H1 (cell line): ENCODE measurements at regions not wholly inside any gene's neighbourhood (a gene's known extent, or its start where the extent isn't known, plus 50 kb on each side); places are given as distances from the start of the nearest gene placed in this dataset.

Source experiments
- CTCF ChIA-PET: fragments of 300-600 bp; sonication (Branson Sonifier 250); formaldehyde crosslinking; loops from one replicate; lab custom pipeline; 2021; ENCODE audit not compliant: partially characterized antibody; lab: Charles Lee
- POLR2A ChIA-PET: fragments of 300-600 bp; sonication (Branson Sonifier 250); formaldehyde crosslinking; loops from one replicate; lab custom pipeline; 2021; ENCODE audit warnings: inconsistent platforms; ENCODE audit not compliant: partially characterized antibody; lab: Charles Lee
- DNase-seq, 2 experiments: peaks; one replicate each; pipeline versions ENCODE4 v3.0.0 to v3.0.0-alpha.2; 2010 to 2022; ENCODE audit warnings: low spot score in 2 of 2, low read depth in 1 of 2, mixed read lengths in 1 of 2
- FAIRE-seq: peaks from 2 replicates; lab custom pipeline; 2011; peaks lifted over from hg19 to GRCh38; lab: Jason Lieb, UNC
- H2AFZ ChIP-seq: 2 replicates; pipeline ENCODE4 v1.8.1; 2012; ENCODE audit warnings: low read length, inconsistent platforms
- H2AK5ac ChIP-seq: 2 replicates; pipeline ENCODE4 v1.6.1; 2013; ENCODE audit warnings: low read depth, low read length
- H2BK120ac ChIP-seq: replicated peaks from 2 replicates; pipeline ENCODE3; 2013; ENCODE audit warnings: low read depth, low read length, inconsistent platforms
- H2BK12ac ChIP-seq: 2 replicates; pipeline ENCODE4 v1.6.1; 2013; ENCODE audit warnings: low read depth, low read length
- H2BK15ac ChIP-seq: 2 replicates; pipeline ENCODE4 v1.6.1; 2013; ENCODE audit warnings: low read length
- H2BK20ac ChIP-seq: 2 replicates; pipeline ENCODE4 v1.6.1; 2013; ENCODE audit warnings: low read length
- H2BK5ac ChIP-seq: 2 replicates; pipeline ENCODE4 v1.6.1; 2013; ENCODE audit warnings: low read depth, low read length
- H3K14ac ChIP-seq: 2 replicates; pipeline ENCODE4 v1.6.1; 2013; ENCODE audit warnings: inconsistent platforms; ENCODE audit not compliant: insufficient read length
- H3K18ac ChIP-seq: 2 replicates; pipeline ENCODE4 v1.6.1; 2013; ENCODE audit warnings: low read length; ENCODE audit errors: extremely low read depth
- H3K23ac ChIP-seq: 2 replicates; pipeline ENCODE4 v1.6.1; 2013; ENCODE audit warnings: inconsistent platforms; ENCODE audit not compliant: insufficient read length
- H3K23me2 ChIP-seq: 2 replicates; pipeline ENCODE4 v1.6.1; 2013; ENCODE audit warnings: low read depth, low read length
- H3K27ac ChIP-seq: 2 replicates; pipeline ENCODE4 v1.6.1; 2011; ENCODE audit warnings: low read depth, low read length, inconsistent platforms
- H3K27me3 ChIP-seq, 4 experiments: replicated peaks in 1 of 4; 1 replicate in 1 of 4; 2 replicates in 3 of 4; pipeline versions ENCODE4 v1.6.1 to v1.8.1; 2011 to 2013; ENCODE audit warnings: low read length in 3 of 4, mild to moderate bottlenecking in 3 of 4, inconsistent platforms in 2 of 4, mixed read lengths in 2 of 4, moderate library complexity in 1 of 4; ENCODE audit not compliant: control insufficient read depth in 3 of 4, insufficient read depth in 3 of 4; ENCODE audit errors: extremely low read depth in 1 of 4
- H3K36me3 ChIP-seq, 4 experiments: 2 replicates each; pipeline versions ENCODE4 v1.6.1 to v1.8.1; 2011 to 2013; ENCODE audit warnings: mild to moderate bottlenecking in 4 of 4, low read length in 3 of 4, moderate library complexity in 2 of 4, control low read depth in 1 of 4, inconsistent platforms in 1 of 4; ENCODE audit not compliant: insufficient read depth in 4 of 4, control insufficient read depth in 2 of 4
- H3K4ac ChIP-seq: replicated peaks from 2 replicates; pipeline ENCODE3; 2013; ENCODE audit warnings: low read length, low read depth, mixed read lengths, inconsistent platforms; ENCODE audit not compliant: insufficient read length
- H3K4me1 ChIP-seq, 4 experiments: replicated peaks in 1 of 4; 1 replicate in 1 of 4; 2 replicates in 3 of 4; pipeline versions ENCODE4 v1.6.1 to v1.8.1; 2011 to 2013; ENCODE audit warnings: low read length in 3 of 4, inconsistent platforms in 2 of 4, mixed read lengths in 1 of 4; ENCODE audit not compliant: insufficient read depth in 4 of 4, control insufficient read depth in 3 of 4
- H3K4me2 ChIP-seq, 2 experiments: 2 replicates each; pipeline versions ENCODE4 v1.6.1 to v1.8.1; 2011 to 2013; ENCODE audit warnings: low read depth in 2 of 2, low read length in 2 of 2, control low read depth in 1 of 2, inconsistent platforms in 1 of 2, mild to moderate bottlenecking in 1 of 2; ENCODE audit not compliant: insufficient read depth in 1 of 2
- H3K4me3 ChIP-seq, 4 experiments: fragments of 200-600, 300-600 bp in 1 of 4; sonication (generic), shearing (Covaris generic), sonication (Bioruptor Twin) in 1 of 4; 2 replicates each; pipeline versions ENCODE4 v1.5.1 to v1.8.1; 2011 to 2016; ENCODE audit warnings: low read length in 4 of 4, low read depth in 3 of 4, control low read depth in 2 of 4, inconsistent platforms in 2 of 4, mild to moderate bottlenecking in 2 of 4, mixed read lengths in 1 of 4, moderate library complexity in 1 of 4; ENCODE audit not compliant: insufficient read depth in 2 of 4; ENCODE audit errors: extremely low read depth in 1 of 4
- H3K56ac ChIP-seq: replicated peaks from 2 replicates; pipeline ENCODE3; 2013; ENCODE audit warnings: low read depth, mild to moderate bottlenecking, mixed read lengths, low read length, inconsistent platforms; ENCODE audit not compliant: insufficient read length
- H3K79me1 ChIP-seq: 2 replicates; pipeline ENCODE4 v1.6.1; 2013; ENCODE audit warnings: low read depth, low read length, control low read depth
- H3K79me2 ChIP-seq, 2 experiments: 2 replicates each; pipeline versions ENCODE4 v1.6.1 to v1.8.1; 2012 to 2013; ENCODE audit warnings: low read length in 2 of 2, mild to moderate bottlenecking in 2 of 2, inconsistent platforms in 1 of 2; ENCODE audit not compliant: insufficient read depth in 2 of 2, control insufficient read depth in 1 of 2
- H3K9ac ChIP-seq, 4 experiments: replicated peaks in 1 of 4; 1 replicate in 1 of 4; 2 replicates in 3 of 4; pipeline versions ENCODE4 v1.6.1 to v1.8.1; 2011 to 2013; ENCODE audit warnings: low read depth in 3 of 4, low read length in 3 of 4, control low read depth in 2 of 4, mild to moderate bottlenecking in 2 of 4, moderate library complexity in 2 of 4, inconsistent platforms in 1 of 4; ENCODE audit errors: extremely low read depth in 1 of 4
- H3K9me3 ChIP-seq, 2 experiments: 2 replicates each; pipeline versions ENCODE4 v1.6.1 to v1.8.1; 2012 to 2013; ENCODE audit warnings: mild to moderate bottlenecking in 2 of 2, moderate library complexity in 2 of 2, control low read depth in 1 of 2, inconsistent platforms in 1 of 2, low read depth in 1 of 2, low read length in 1 of 2, mixed read lengths in 1 of 2; ENCODE audit not compliant: insufficient read depth in 2 of 2
- H4K20me1 ChIP-seq, 2 experiments: replicated peaks in 1 of 2; 2 replicates each; pipeline versions ENCODE3 to v1.8.1; 2011 to 2013; ENCODE audit warnings: inconsistent platforms in 2 of 2, low read length in 2 of 2, mild to moderate bottlenecking in 1 of 2; ENCODE audit not compliant: insufficient read depth in 2 of 2, control insufficient read depth in 1 of 2
- H4K5ac ChIP-seq: 2 replicates; pipeline ENCODE4 v1.6.1; 2013; ENCODE audit warnings: low read length, low read depth, mixed read lengths, inconsistent platforms; ENCODE audit not compliant: insufficient read length
- H4K8ac ChIP-seq: 2 replicates; pipeline ENCODE4 v1.8.0; 2013; ENCODE audit warnings: mild to moderate bottlenecking, moderate library complexity, low read length, inconsistent platforms; ENCODE audit not compliant: insufficient read depth; ENCODE audit errors: extremely low read depth
- H4K91ac ChIP-seq: replicated peaks from 2 replicates; pipeline ENCODE3; 2013; ENCODE audit warnings: low read length, mixed read lengths, inconsistent platforms; ENCODE audit not compliant: insufficient read length
- BRCA1 ChIP-seq: IDR thresholded peaks from 2 replicates; pipeline ENCODE4 v1.6.1; 2012; ENCODE audit warnings: low read depth, low read length, improper control_type of control experiment
- CEBPB ChIP-seq: IDR thresholded peaks from 2 replicates; pipeline ENCODE4 v1.6.1; 2012; ENCODE audit warnings: low read depth, low read length
- EZH2 ChIP-seq: fragments of 200-600 bp; sonication (generic); IDR thresholded peaks from 2 replicates; pipeline ENCODE4 v1.7.1; 2012; ENCODE audit warnings: low read depth, mild to moderate bottlenecking, moderate library complexity, low read length, inconsistent platforms; ENCODE audit not compliant: severe bottlenecking
- HDAC2 ChIP-seq, 2 experiments: fragments of 300-600 bp in 1 of 2; sonication (generic) in 1 of 2; IDR thresholded peaks; 2 replicates each; pipeline ENCODE4 v1.6.1; 2011 to 2012; ENCODE audit warnings: low read depth in 2 of 2, low read length in 2 of 2, mild to moderate bottlenecking in 2 of 2, moderate library complexity in 2 of 2, borderline replicate concordance in 1 of 2, inconsistent platforms in 1 of 2
- JUN ChIP-seq: IDR thresholded peaks from 2 replicates; pipeline ENCODE4 v1.6.1; 2011; ENCODE audit warnings: low read depth, mild to moderate bottlenecking, improper control_type of control experiment, low read length
- KDM4A ChIP-seq: IDR thresholded peaks from one replicate; pipeline ENCODE4 v1.7.1; 2012; ENCODE audit warnings: low read depth, mild to moderate bottlenecking, moderate library complexity, low read length, inconsistent platforms; ENCODE audit not compliant: severe bottlenecking
- PHF8 ChIP-seq: fragments of 200-600 bp; sonication (generic); conservative IDR thresholded peaks from 2 replicates; pipeline ENCODE4 v1.7.1; 2012; ENCODE audit warnings: low read depth, mild to moderate bottlenecking, inconsistent platforms, low read length, moderate library complexity
- POU5F1 ChIP-seq: IDR thresholded peaks from 2 replicates; pipeline ENCODE4 v1.6.1; 2011; ENCODE audit warnings: low read depth, mild to moderate bottlenecking, low read length, moderate library complexity
- RNF2 ChIP-seq: fragments of 200-900, 300-1000 bp; sonication (generic); IDR thresholded peaks from 2 replicates; pipeline ENCODE4 v1.7.1; 2016; ENCODE audit warnings: borderline replicate concordance, low read depth, mild to moderate bottlenecking, antibody characterized with exemption, low read length; ENCODE audit not compliant: poor library complexity, severe bottlenecking; ENCODE audit errors: missing control alignments
- SIX5 ChIP-seq: IDR thresholded peaks from 2 replicates; pipeline ENCODE4 v1.6.1; 2011; ENCODE audit warnings: mild to moderate bottlenecking, low read depth, low read length
- SP1 ChIP-seq: IDR thresholded peaks from 2 replicates; pipeline ENCODE4 v1.6.1; 2011; ENCODE audit warnings: low read depth, low read length
- TBP ChIP-seq: IDR thresholded peaks from 2 replicates; pipeline ENCODE4 v1.6.1; 2011; ENCODE audit warnings: low read depth, low read length, improper control_type of control experiment
- WGBS, 2 experiments: shearing (Covaris generic) in 1 of 2; methylation state at CpG; one replicate each; pipeline versions ENCODE4 v1.1.6 to v1.1.7; 2013 to 2015; ENCODE audit warnings: low lambda C conversion rate in 2 of 2, mixed read lengths in 2 of 2, inconsistent platforms in 1 of 2, low coverage in 1 of 2, missing lambda C conversion rate in 1 of 2; ENCODE audit not compliant: insufficient replicate concordance in 2 of 2, insufficient coverage in 1 of 2, insufficient read length in 1 of 2; ENCODE audit errors: extremely low coverage in 1 of 2, missing lambda C conversion rate in 1 of 2; 5-methylcytosine and 5-hydroxymethylcytosine counted together
- TF ChIP-seq, protein P1 (sequence below): IDR thresholded peaks from 2 replicates; pipeline ENCODE4 v1.6.1; 2011; ENCODE audit warnings: low read depth, mild to moderate bottlenecking, low read length; ENCODE audit not compliant: insufficient read depth

DNA sequence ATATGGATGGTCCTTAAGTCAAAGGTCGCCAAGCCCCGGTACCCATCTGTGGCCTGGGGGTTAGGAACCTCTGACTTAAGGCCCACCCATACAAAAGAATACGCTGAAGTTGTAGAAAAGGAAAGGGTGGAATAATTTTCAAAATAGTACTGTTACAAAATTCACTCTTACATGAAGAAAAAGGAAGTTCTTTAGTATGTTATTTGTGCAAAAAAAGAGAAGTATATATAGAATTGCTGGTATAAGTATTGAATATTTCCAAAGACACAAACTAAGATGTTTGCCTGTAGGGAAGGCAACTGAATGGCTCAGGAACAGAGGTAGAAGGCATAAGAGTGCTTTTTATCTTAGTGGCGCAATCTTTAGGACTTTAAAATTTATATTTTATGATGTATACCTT, 78.7 kb downstream of the PRLHR start:
- H3K4me2 ChIP-seq: no peak overlapping the region
- no peak overlapping the region for H2BK20ac ChIP-seq
- H3K4ac ChIP-seq: no peak overlapping the region
- H4K91ac ChIP-seq: no peak overlapping the region
- WGBS, 2 experiments: 93% methylated on average over 4 of the region's 4 CpGs; no CpG with 5 or more reads in 1 of the 2 experiments
- H2BK120ac ChIP-seq: no peak overlapping the region
- no peak overlapping the region for H3K27ac ChIP-seq
- H3K9me3 ChIP-seq: peaks cover 0 to 6% of the 10 kb centered on the region in 2 experiments; a peak in 1 of 4 replicates
- H3K4me1 ChIP-seq: no peaks in the 10 kb centered on the region
- no peaks in the 10 kb centered on the region for H4K20me1 ChIP-seq
- H2BK12ac ChIP-seq: no peak overlapping the region
- no peak overlapping the region for H3K23ac ChIP-seq
- H3K36me3 ChIP-seq: no peaks in the 10 kb centered on the region
- no peak overlapping the region for H3K9ac ChIP-seq
- H2BK5ac ChIP-seq: no peak overlapping the region
- POLR2A ChIA-PET: no interaction called here
- H3K23me2 ChIP-seq: no peaks in the 10 kb centered on the region
- no peaks in the 10 kb centered on the region for H3K79me1 ChIP-seq
- no peak overlapping the region for H4K8ac ChIP-seq
- no peak overlapping the region for H2AK5ac ChIP-seq
- no peak overlapping the region for H2AFZ ChIP-seq
- TF ChIP-seq JUN (no peak), SP1 (no peak), KDM4A (no peak), SIX5 (no peak), EZH2 (no peak), RNF2 (no peak), TBP (no peak), POU5F1 (no peak), BRCA1 (no peak), HDAC2 (IDR thresholded peaks at IDR 0.05; ENCODE audit: borderline replicate concordance in 1 of 2, low read depth in 2 of 2, low read length in 2 of 2) (no peak), PHF8 (no peak), CEBPB (no peak)
- TF ChIP-seq, protein P1, sequence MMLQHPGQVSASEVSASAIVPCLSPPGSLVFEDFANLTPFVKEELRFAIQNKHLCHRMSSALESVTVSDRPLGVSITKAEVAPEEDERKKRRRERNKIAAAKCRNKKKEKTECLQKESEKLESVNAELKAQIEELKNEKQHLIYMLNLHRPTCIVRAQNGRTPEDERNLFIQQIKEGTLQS: no peak
- H3K14ac ChIP-seq: no peak overlapping the region
- no peaks in the 10 kb centered on the region for H3K79me2 ChIP-seq
- CTCF ChIA-PET: interaction anchor here (0.5 kb wide), 1 partner anchor 410 kb away, joined by 3 read pairs; no protein-coding TSS in a partner anchor
- H3K18ac ChIP-seq: no peak overlapping the region
- FAIRE-seq (no peak), DNase-seq (no peak)
- H3K27me3 ChIP-seq: no peaks in the 10 kb centered on the region
- H2BK15ac ChIP-seq: no peak overlapping the region
- no peak overlapping the region for H3K56ac ChIP-seq
- no peak overlapping the region for H4K5ac ChIP-seq
- no peak overlapping the region for H3K4me3 ChIP-seq
